Testis (tissue), 2 donors: ENCODE measurements at regions not wholly inside any gene's neighbourhood (a gene's known extent, or its start where the extent isn't known, plus 50 kb on each side); places are given as distances from the start of the nearest gene placed in this dataset.
A peak's percentile ranks its signal among the peaks of the same experiment; 100 is the strongest.
"Not testable (repeated sequence)": the region's sequence is repeated elsewhere in the genome, so short reads cannot be mapped to it uniquely, and the experiment has no call there.

Experiments used
- DNase-seq: peaks from one replicate; pipeline ENCODE4 v3.0.0-alpha.2; 2019
- H3K27ac ChIP-seq, 2 donors: fragments of 200-600 bp; sonication (generic); one replicate each; pipeline ENCODE4 v1.5.1; 2019
- H3K27me3 ChIP-seq: fragments of 200-600 bp; sonication (generic); one replicate; pipeline ENCODE4 v1.5.1; 2019
- H3K36me3 ChIP-seq: fragments of 200-600 bp; sonication (generic); one replicate; pipeline ENCODE4 v1.5.1; 2017; ENCODE audit warnings: low read depth; ENCODE audit errors: missing control alignments
- H3K4me1 ChIP-seq: fragments of 200-600 bp; sonication (generic); one replicate; pipeline ENCODE4 v1.5.1; 2019
- H3K4me3 ChIP-seq, 2 donors: fragments of 200-600 bp; sonication (generic); one replicate each; pipeline ENCODE4 v1.5.1; 2017 to 2019
- H3K9me3 ChIP-seq: fragments of 200-600 bp; sonication (generic); one replicate; pipeline ENCODE4 v1.5.1; 2017
- POLR2A ChIP-seq: fragments of 450-650 bp; IDR thresholded peaks from one replicate; pipeline ENCODE4 v1.6.1; 2017; ENCODE audit warnings: antibody characterized with exemption, mild to moderate bottlenecking, moderate library complexity
- WGBS, 2 donors: methylation state at CpG; one replicate each; pipeline ENCODE4 v1.1.5; 2018; 5-methylcytosine and 5-hydroxymethylcytosine counted together
- intact Hi-C: fragments of 100-400 bp; cut with DNase I; formaldehyde crosslinking; loops from one replicate; pipeline ENCODE4 v1.15.1; 2023; ENCODE audit warnings: low total_unique reads
- TF ChIP-seq, protein P1 (sequence below), 3 experiments: fragments of 450-650 bp in 2 of 3; fragments of 200-600 bp in 1 of 3; sonication (generic) in 1 of 3; IDR thresholded peaks; one replicate each; pipeline ENCODE4 v1.5.1; 2016 to 2019; ENCODE audit warnings: antibody characterized with exemption in 3 of 3, mild to moderate bottlenecking in 2 of 3, moderate library complexity in 1 of 3

DNA sequence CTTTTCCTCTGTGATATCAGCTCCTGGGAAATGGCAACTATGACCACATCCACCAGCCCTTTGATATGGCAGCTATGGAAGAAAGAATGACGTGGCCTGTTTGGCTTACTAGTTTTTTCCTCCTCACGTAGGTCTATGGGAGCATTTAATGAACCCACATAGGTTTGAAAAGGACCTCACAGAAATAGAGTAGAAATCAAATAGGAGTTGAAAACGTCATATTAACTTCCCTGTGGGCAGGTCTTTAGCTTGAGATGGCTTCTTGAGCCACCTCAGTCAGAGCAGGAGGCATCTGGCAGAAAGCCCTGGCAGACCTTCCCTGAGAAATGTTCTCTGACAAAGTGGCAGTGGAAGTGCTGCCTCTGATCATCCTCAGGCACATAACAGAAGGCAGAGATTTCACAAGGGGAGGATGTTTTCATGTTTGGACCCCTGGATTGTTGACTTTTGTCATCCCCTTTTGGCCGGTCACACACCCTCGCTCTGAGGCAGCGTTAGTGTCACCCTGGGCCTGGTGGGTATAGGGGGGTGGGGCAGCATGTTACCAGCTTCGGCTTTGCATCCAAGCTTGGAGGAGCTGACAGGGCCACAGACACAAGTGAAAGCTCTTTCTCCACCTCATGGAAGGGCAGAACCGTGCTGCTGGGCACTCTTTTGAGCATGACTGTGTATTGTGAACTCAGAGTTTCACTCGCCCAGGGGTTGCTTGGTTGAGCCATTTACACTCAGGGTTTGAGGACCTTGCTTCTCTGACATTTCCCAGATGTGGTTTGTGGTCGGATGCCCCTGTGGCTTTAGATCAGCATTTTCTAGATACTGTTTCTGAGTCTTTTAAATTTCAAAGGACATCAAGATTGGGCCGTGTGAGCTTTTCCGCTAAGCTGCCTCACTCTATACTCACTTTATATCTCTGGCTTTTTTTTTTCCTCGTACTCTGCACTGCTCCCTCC lies 184.2 kb downstream of the STK31 start:
- 58 to 69% methylated on average over 10 to 13 of the region's 13 CpGs for WGBS, 2 donors
- intact Hi-C loops = no loop called here
- Histone ChIP-seq H3K27me3 (no peaks in the 10 kb centered on the region), H3K4me3 (no peak overlapping the region), H3K27ac (no peak overlapping the region), H3K9me3 (no peaks in the 10 kb centered on the region), H3K4me1 (no peaks in the 10 kb centered on the region), H3K36me3 (no peaks in the 10 kb centered on the region)
- TF ChIP-seq, protein P1, sequence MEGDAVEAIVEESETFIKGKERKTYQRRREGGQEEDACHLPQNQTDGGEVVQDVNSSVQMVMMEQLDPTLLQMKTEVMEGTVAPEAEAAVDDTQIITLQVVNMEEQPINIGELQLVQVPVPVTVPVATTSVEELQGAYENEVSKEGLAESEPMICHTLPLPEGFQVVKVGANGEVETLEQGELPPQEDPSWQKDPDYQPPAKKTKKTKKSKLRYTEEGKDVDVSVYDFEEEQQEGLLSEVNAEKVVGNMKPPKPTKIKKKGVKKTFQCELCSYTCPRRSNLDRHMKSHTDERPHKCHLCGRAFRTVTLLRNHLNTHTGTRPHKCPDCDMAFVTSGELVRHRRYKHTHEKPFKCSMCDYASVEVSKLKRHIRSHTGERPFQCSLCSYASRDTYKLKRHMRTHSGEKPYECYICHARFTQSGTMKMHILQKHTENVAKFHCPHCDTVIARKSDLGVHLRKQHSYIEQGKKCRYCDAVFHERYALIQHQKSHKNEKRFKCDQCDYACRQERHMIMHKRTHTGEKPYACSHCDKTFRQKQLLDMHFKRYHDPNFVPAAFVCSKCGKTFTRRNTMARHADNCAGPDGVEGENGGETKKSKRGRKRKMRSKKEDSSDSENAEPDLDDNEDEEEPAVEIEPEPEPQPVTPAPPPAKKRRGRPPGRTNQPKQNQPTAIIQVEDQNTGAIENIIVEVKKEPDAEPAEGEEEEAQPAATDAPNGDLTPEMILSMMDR (IDR thresholded peaks at IDR 0.05) = no peak
- no peak for TF ChIP-seq POLR2A
- DNase-seq = no peak

DNA sequence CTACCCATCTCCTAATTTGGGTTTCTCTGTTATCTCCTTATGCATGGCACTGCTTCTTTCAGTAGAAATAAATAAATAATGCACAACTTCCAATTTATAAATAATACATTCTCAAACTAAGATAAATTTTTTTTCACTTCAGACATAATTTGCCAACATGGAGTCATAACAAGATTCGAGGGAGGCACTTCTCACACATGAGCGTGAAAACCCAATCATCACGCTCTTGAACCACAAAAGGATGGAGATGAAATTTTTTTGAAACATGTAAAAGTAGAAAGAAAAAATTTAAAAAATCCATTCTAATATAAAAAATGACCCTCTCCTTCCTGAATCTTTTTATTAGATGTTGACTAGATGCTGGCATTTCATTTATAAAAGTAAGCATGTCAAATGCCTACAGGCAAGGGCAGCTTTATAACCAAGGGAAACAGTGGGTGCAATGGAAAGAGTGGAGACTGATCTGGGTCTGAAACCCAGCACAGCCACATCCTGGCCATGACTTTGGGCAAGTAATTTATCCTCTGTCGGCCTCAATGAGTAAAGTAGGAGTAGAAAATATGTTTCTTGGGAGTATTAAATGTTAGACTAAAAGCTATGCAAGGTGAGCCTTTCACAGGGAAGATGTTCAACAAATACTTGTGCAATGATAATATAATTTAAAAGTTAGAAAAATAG lies 185.0 kb downstream of the STK31 start:
- WGBS, 2 donors = 80 to 93% methylated on average over 4 of the region's 4 CpGs
- no peak for DNase-seq
- H3K27ac ChIP-seq = no peak overlapping the region

DNA sequence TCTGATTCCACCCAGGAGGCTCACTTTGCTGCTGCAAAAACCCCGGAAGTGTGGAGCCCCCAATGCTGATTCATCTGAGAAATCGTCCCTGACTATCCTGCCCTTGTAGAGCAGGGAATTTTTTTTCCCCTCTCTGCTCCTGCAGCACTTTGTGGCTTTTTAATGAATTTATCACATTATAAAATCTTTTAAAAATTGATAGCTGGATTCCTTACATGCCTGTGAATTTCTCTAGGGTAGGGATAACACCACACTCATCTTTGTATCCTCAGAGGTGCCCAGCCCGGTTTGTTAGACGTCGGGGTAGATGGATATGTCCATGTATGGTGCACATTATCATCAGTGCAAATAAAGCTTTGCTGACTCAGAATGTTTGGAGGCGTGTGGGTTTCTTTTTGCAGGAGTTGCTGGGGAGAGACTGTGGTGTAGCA lies 185.7 kb downstream of the STK31 start:
- intact Hi-C loops = no loop called here
- Histone ChIP-seq H3K36me3 (no peaks in the 10 kb centered on the region), H3K4me1 (no peaks in the 10 kb centered on the region), H3K27ac (no peak overlapping the region), H3K4me3 (no peak overlapping the region), H3K9me3 (no peaks in the 10 kb centered on the region), H3K27me3 (no peaks in the 10 kb centered on the region)
- TF ChIP-seq, protein P1 (IDR thresholded peaks at IDR 0.05) = no peak
- no peak for TF ChIP-seq POLR2A
- DNase-seq = no peak
- WGBS, 2 donors = 52 to 60% methylated on average over 6 of the region's 6 CpGs

More for the DNA sequence above, 185.0 kb downstream of the STK31 start:
- no peaks in the 10 kb centered on the region for H3K27me3 ChIP-seq
- H3K9me3 ChIP-seq = no peaks in the 10 kb centered on the region
- no peak overlapping the region for H3K4me3 ChIP-seq
- TF ChIP-seq POLR2A = no peak
- TF ChIP-seq, protein P1 (IDR thresholded peaks at IDR 0.05) = no peak
- intact Hi-C loops = no loop called here
- no peaks in the 10 kb centered on the region for H3K4me1 ChIP-seq
- H3K36me3 ChIP-seq = no peaks in the 10 kb centered on the region

DNA sequence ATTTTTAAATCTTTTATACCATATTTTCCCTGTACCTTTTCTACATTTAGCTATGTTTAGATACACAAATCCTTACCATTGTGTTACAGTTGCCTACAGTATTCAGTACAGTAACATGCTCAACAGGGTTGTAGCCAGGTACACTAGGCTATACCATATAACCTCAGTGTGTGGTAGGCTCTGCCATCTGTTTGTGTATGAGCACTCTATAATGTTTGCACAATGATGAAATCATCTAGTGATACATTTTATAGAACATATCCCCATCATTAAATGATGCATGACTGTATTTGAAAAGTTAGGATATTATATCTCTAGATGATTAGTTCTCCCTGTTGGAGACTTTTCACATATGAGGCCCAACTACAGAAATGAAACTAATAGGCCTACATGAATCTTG lies 188.6 kb downstream of the STK31 start:
- no peaks in the 10 kb centered on the region for H3K27me3 ChIP-seq
- H3K9me3 ChIP-seq = no peaks in the 10 kb centered on the region
- TF ChIP-seq, protein P1 (IDR thresholded peaks at IDR 0.05) = no peak
- TF ChIP-seq POLR2A = no peak
- intact Hi-C loops = no loop called here
- no peak for DNase-seq
- H3K27ac ChIP-seq = no peak overlapping the region
- H3K36me3 ChIP-seq = no peaks in the 10 kb centered on the region
- no peak overlapping the region for H3K4me3 ChIP-seq
- H3K4me1 ChIP-seq = no peaks in the 10 kb centered on the region

DNA sequence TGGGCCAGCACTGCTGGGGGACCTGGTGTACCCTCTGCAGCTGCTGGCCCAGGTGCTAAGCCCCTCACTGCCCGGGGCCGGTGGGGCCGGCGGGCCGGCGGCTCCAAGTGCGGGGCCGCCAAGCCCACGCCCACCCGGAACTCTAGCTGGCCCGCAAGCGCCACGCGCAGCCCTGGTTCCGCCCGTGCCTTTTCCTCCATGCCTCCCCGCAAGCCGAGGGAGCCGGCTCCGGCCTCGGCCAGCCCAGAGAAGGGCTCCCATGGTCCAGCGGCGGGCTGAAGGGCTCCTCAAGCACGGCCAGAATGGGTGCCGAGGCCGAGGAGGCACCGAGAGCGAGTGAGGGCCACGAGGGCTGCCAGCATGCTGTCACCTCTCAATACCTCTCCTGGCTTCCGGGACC lies 194.9 kb downstream of the STK31 start:
- H3K27ac ChIP-seq, H3K27me3 ChIP-seq, intact Hi-C loops, H3K36me3 ChIP-seq, H3K4me1 ChIP-seq, DNase-seq, H3K9me3 ChIP-seq: not testable (repeated sequence)
- peak overlapping the region in 1 of 2 donors; percentile 41 for H3K4me3 ChIP-seq
- 66 to 81% methylated on average over 14 to 29 of the region's 30 CpGs for WGBS, 2 donors
